ENCODE measurements at regions not wholly inside any gene's neighbourhood (a gene's known extent, or its start where the extent isn't known, plus 50 kb on each side); places are given as distances from the start of the nearest gene placed in this dataset.
A peak's percentile ranks its signal among the peaks of the same experiment; 100 is the strongest.

GRCh38 chr9:16347886-16348285 is 522.6 kb downstream of the BNC2 start:
- H3K4me3 ChIP-seq, result no peak overlapping the region
- H3K9me3 ChIP-seq, result no peaks in the 10 kb centered on the region
- H3K27me3 ChIP-seq, result no peaks in the 10 kb centered on the region
- H3K36me3 ChIP-seq, result no peaks in the 10 kb centered on the region
- H3K4me1 ChIP-seq, result peaks cover 24% of the 10 kb centered on the region
- no peak overlapping the region for H3K27ac ChIP-seq
- intact Hi-C loops (cut with DNase I), result no loop called here
- DNase-seq (ENCODE audit: extremely low spot score in 2 of 2), result no peak
- TF ChIP-seq POLR2AphosphoS5 (IDR thresholded peaks at IDR 0.05; ENCODE audit: insufficient read depth in 1 of 2, low read depth in 1 of 2) (no peak), CTCF (IDR thresholded peaks at IDR 0.05) (no peak), POLR2A (IDR thresholded peaks at IDR 0.05) (no peak)

GRCh38 chr9:16348531-16348930 is 521.9 kb downstream of the BNC2 start:
- Histone ChIP-seq H3K4me3 (no peak overlapping the region), H3K27ac (no peak overlapping the region), H3K36me3 (no peaks in the 10 kb centered on the region), H3K9me3 (no peaks in the 10 kb centered on the region), H3K4me1 (peaks cover 18% of the 10 kb centered on the region), H3K27me3 (no peaks in the 10 kb centered on the region)
- no peak for DNase-seq (ENCODE audit: extremely low spot score in 2 of 2)
- intact Hi-C loops (cut with DNase I), result no loop called here
- TF ChIP-seq CTCF (IDR thresholded peaks at IDR 0.05) (no peak), POLR2AphosphoS5 (IDR thresholded peaks at IDR 0.05; ENCODE audit: insufficient read depth in 1 of 2, low read depth in 1 of 2) (no peak), POLR2A (IDR thresholded peaks at IDR 0.05) (no peak)

- TF ChIP-seq POLR2A (IDR thresholded peaks at IDR 0.05) (no peak), CTCF (IDR thresholded peaks at IDR 0.05) (no peak), POLR2AphosphoS5 (IDR thresholded peaks at IDR 0.05; ENCODE audit: insufficient read depth in 1 of 2, low read depth in 1 of 2) (no peak)
- H3K27me3 ChIP-seq, result no peaks in the 10 kb centered on the region
- no peak overlapping the region for H3K4me3 ChIP-seq
- no peak for DNase-seq (ENCODE audit: extremely low spot score in 2 of 2)
- H3K27ac ChIP-seq, result no peak overlapping the region
- intact Hi-C loops (cut with DNase I), result no loop called here
- no peaks in the 10 kb centered on the region for H3K9me3 ChIP-seq
- H3K36me3 ChIP-seq, result no peaks in the 10 kb centered on the region
- peaks cover 10% of the 10 kb centered on the region for H3K4me1 ChIP-seq
Observed at GRCh38 chr9:16352251-16352650, 518.2 kb downstream of the BNC2 start.

GRCh38 chr9:16352791-16353401 is 517.6 kb downstream of the BNC2 start:
- Histone ChIP-seq H3K27me3 (no peaks in the 10 kb centered on the region), H3K4me1 (peaks cover 10% of the 10 kb centered on the region), H3K4me3 (no peak overlapping the region), H3K36me3 (no peaks in the 10 kb centered on the region), H3K27ac (no peak overlapping the region), H3K9me3 (no peaks in the 10 kb centered on the region)
- no peak for DNase-seq (ENCODE audit: extremely low spot score in 2 of 2)
- intact Hi-C loops (cut with DNase I), result no loop called here
- no peak for TF ChIP-seq CTCF (IDR thresholded peaks at IDR 0.05)
- TF ChIP-seq POLR2AphosphoS5 (IDR thresholded peaks at IDR 0.05; ENCODE audit: insufficient read depth in 1 of 2, low read depth in 1 of 2), result peak in 1 of 2 donors; percentile 25

- intact Hi-C loops (cut with DNase I), result no loop called here
- no peaks in the 10 kb centered on the region for H3K36me3 ChIP-seq
- DNase-seq (ENCODE audit: extremely low spot score in 2 of 2), result peak; percentile 37 to 77
- no peaks in the 10 kb centered on the region for H3K9me3 ChIP-seq
- H3K27me3 ChIP-seq, result no peaks in the 10 kb centered on the region
- H3K4me1 ChIP-seq, result peaks cover 10% of the 10 kb centered on the region
- H3K4me3 ChIP-seq, result no peak overlapping the region
- no peak for TF ChIP-seq POLR2A (IDR thresholded peaks at IDR 0.05)
- TF ChIP-seq POLR2AphosphoS5 (IDR thresholded peaks at IDR 0.05; ENCODE audit: insufficient read depth in 1 of 2, low read depth in 1 of 2), result no peak
- H3K27ac ChIP-seq, result no peak overlapping the region
Observed at GRCh38 chr9:16356196-16356765, 514.2 kb downstream of the BNC2 start.
